Naive B cell (primary cell): ENCODE measurements at regions not wholly inside any gene's neighbourhood (a gene's known extent, or its start where the extent isn't known, plus 50 kb on each side); places are given as distances from the start of the nearest gene placed in this dataset.

Source experiments
- ATAC-seq, 2 donors: fragments of 150-1000 bp; cut with Tn5 transposase; 2 replicates each; pipeline ENCODE4 v1.10.0; 2021; ENCODE audit warnings: low read depth in 2 of 2, mild to moderate bottlenecking in 2 of 2, moderate library complexity in 2 of 2
- DNase-seq: peaks from one replicate; pipeline ENCODE4 v3.0.0; 2022
- H3K27ac Mint-ChIP-seq, 6 donors: one replicate each; pipeline ENCODE4 v1.8.0; 2020 to 2022; ENCODE audit warnings: mild to moderate bottlenecking in 6 of 6, mixed read lengths in 6 of 6, moderate library complexity in 5 of 6, inconsistent platforms in 2 of 6
- H3K27me3 Mint-ChIP-seq, 3 donors: one replicate each; pipeline ENCODE4 v1.8.0; 2021 to 2022; ENCODE audit warnings: mixed read lengths in 3 of 3, mild to moderate bottlenecking in 1 of 3
- H3K36me3 Mint-ChIP-seq, 2 donors: one replicate each; pipeline ENCODE4 v1.8.0; 2020 to 2022; ENCODE audit warnings: mixed read lengths in 2 of 2, inconsistent platforms in 1 of 2, mild to moderate bottlenecking in 1 of 2
- H3K4me1 Mint-ChIP-seq, 3 donors: one replicate each; pipeline ENCODE4 v1.8.0; 2020 to 2022; ENCODE audit warnings: mixed read lengths in 3 of 3, inconsistent platforms in 1 of 3, mild to moderate bottlenecking in 1 of 3, moderate library complexity in 1 of 3
- H3K4me3 Mint-ChIP-seq, 8 donors: one replicate each; pipeline ENCODE4 v1.8.0; 2020 to 2022; ENCODE audit warnings: mild to moderate bottlenecking in 8 of 8, mixed read lengths in 8 of 8, moderate library complexity in 8 of 8, inconsistent platforms in 2 of 8
- H3K9me3 Mint-ChIP-seq, 7 donors: one replicate each; pipeline ENCODE4 v1.8.0; 2020 to 2022; ENCODE audit warnings: mixed read lengths in 7 of 7, mild to moderate bottlenecking in 5 of 7, inconsistent platforms in 2 of 7, moderate library complexity in 1 of 7

GRCh38 chr14:98888927-98889835 is 382.8 kb downstream of the BCL11B start:
- no peak overlapping the region for H3K4me3 Mint-ChIP-seq

GRCh38 chr14:98889836-98890185 is 382.2 kb downstream of the BCL11B start:
- Mint-ChIP-seq H3K9me3 (peaks cover 0 to 22% (median 5%) of the 10 kb centered on the region in 7 donors), H3K4me1 (no peaks in the 10 kb centered on the region), H3K4me3 (no peak overlapping the region), H3K36me3 (peaks cover 0 to 7% of the 10 kb centered on the region in 2 donors), H3K27me3 (no peaks in the 10 kb centered on the region), H3K27ac (no peak overlapping the region)
- ATAC-seq, result no peak
- no peak for DNase-seq

More at GRCh38 chr14:98888927-98889835, 382.8 kb downstream of the BCL11B start:
- Mint-ChIP-seq H3K4me1 (no peaks in the 10 kb centered on the region), H3K36me3 (peaks cover 0 to 7% of the 10 kb centered on the region in 2 donors), H3K9me3 (peaks cover 0 to 19% (median 5%) of the 10 kb centered on the region in 7 donors), H3K27me3 (no peaks in the 10 kb centered on the region), H3K27ac (peak overlapping the region in 1 of 6 donors; percentile 86)
- DNase-seq, result no peak
- no peak for ATAC-seq

- peaks cover 0 to 19% (median 5%) of the 10 kb centered on the region in 7 donors for H3K9me3 Mint-ChIP-seq
- H3K27ac Mint-ChIP-seq, result no peak overlapping the region
- DNase-seq (no peak), ATAC-seq (no peak)
- H3K36me3 Mint-ChIP-seq, result peaks cover 0 to 7% of the 10 kb centered on the region in 2 donors
- no peak overlapping the region for H3K4me3 Mint-ChIP-seq
- no peaks in the 10 kb centered on the region for H3K4me1 Mint-ChIP-seq
- no peaks in the 10 kb centered on the region for H3K27me3 Mint-ChIP-seq
Observed at GRCh38 chr14:98890556-98891340, 381.2 kb downstream of the BCL11B start.

- Mint-ChIP-seq H3K4me3 (peak overlapping the region in 1 of 8 donors; percentile 32), H3K36me3 (no peaks in the 10 kb centered on the region), H3K9me3 (peaks cover 4 to 15% (median 9%) of the 10 kb centered on the region in 7 donors), H3K27ac (no peak overlapping the region), H3K27me3 (no peaks in the 10 kb centered on the region), H3K4me1 (no peaks in the 10 kb centered on the region)
- ATAC-seq, result no peak
- no peak for DNase-seq
Observed at GRCh38 chr14:98893675-98894074, 378.3 kb downstream of the BCL11B start.

- no peak overlapping the region for H3K4me3 Mint-ChIP-seq
- H3K4me1 Mint-ChIP-seq, result no peaks in the 10 kb centered on the region
- peaks cover 1 to 15% (median 9%) of the 10 kb centered on the region in 7 donors for H3K9me3 Mint-ChIP-seq
- no peaks in the 10 kb centered on the region for H3K27me3 Mint-ChIP-seq
- DNase-seq, result no peak
- no peaks in the 10 kb centered on the region for H3K36me3 Mint-ChIP-seq
- no peak for ATAC-seq
- no peak overlapping the region for H3K27ac Mint-ChIP-seq
Observed at GRCh38 chr14:98894600-98894999, 377.4 kb downstream of the BCL11B start.

- no peak for ATAC-seq
- Mint-ChIP-seq H3K9me3 (peaks cover 0 to 20% (median 9%) of the 10 kb centered on the region in 7 donors), H3K36me3 (no peaks in the 10 kb centered on the region)
Observed at GRCh38 chr14:98896449-98896848, 375.5 kb downstream of the BCL11B start.

GRCh38 chr14:98897605-98898309 is 374.2 kb downstream of the BCL11B start:
- H3K4me3 Mint-ChIP-seq, result no peak overlapping the region
- H3K36me3 Mint-ChIP-seq, result no peaks in the 10 kb centered on the region
- H3K9me3 Mint-ChIP-seq, result peaks cover 0 to 25% (median 7%) of the 10 kb centered on the region in 7 donors
- ATAC-seq (no peak), DNase-seq (no peak)
- no peaks in the 10 kb centered on the region for H3K4me1 Mint-ChIP-seq
- H3K27ac Mint-ChIP-seq, result no peak overlapping the region
- no peaks in the 10 kb centered on the region for H3K27me3 Mint-ChIP-seq

More at GRCh38 chr14:98896449-98896848, 375.5 kb downstream of the BCL11B start:
- no peak overlapping the region for H3K27ac Mint-ChIP-seq
- no peak for DNase-seq
- H3K4me3 Mint-ChIP-seq, result no peak overlapping the region
- no peaks in the 10 kb centered on the region for H3K4me1 Mint-ChIP-seq
- H3K27me3 Mint-ChIP-seq, result no peaks in the 10 kb centered on the region

GRCh38 chr14:98899441-98899840 is 372.6 kb downstream of the BCL11B start:
- DNase-seq, result no peak
- Mint-ChIP-seq H3K9me3 (peaks cover 0 to 25% (median 7%) of the 10 kb centered on the region in 7 donors), H3K4me1 (no peaks in the 10 kb centered on the region), H3K27ac (no peak overlapping the region), H3K36me3 (no peaks in the 10 kb centered on the region), H3K27me3 (no peaks in the 10 kb centered on the region), H3K4me3 (no peak overlapping the region)
- no peak for ATAC-seq

GRCh38 chr14:98900236-98900635 is 371.8 kb downstream of the BCL11B start:
- Mint-ChIP-seq H3K36me3 (no peaks in the 10 kb centered on the region), H3K4me3 (no peak overlapping the region), H3K27ac (no peak overlapping the region), H3K27me3 (no peaks in the 10 kb centered on the region), H3K9me3 (peaks cover 0 to 25% (median 7%) of the 10 kb centered on the region in 7 donors), H3K4me1 (no peaks in the 10 kb centered on the region)
- DNase-seq (no peak), ATAC-seq (no peak)

- H3K9me3 Mint-ChIP-seq, result peaks cover 0 to 25% (median 7%) of the 10 kb centered on the region in 7 donors
- no peak overlapping the region for H3K4me3 Mint-ChIP-seq
- DNase-seq (no peak), ATAC-seq (no peak)
- no peaks in the 10 kb centered on the region for H3K27me3 Mint-ChIP-seq
- no peak overlapping the region for H3K27ac Mint-ChIP-seq
- no peaks in the 10 kb centered on the region for H3K4me1 Mint-ChIP-seq
- no peaks in the 10 kb centered on the region for H3K36me3 Mint-ChIP-seq
Observed at GRCh38 chr14:98900798-98901197, 371.2 kb downstream of the BCL11B start.

GRCh38 chr14:98901511-98902205 is 370.3 kb downstream of the BCL11B start:
- no peak for DNase-seq
- Mint-ChIP-seq H3K36me3 (no peaks in the 10 kb centered on the region), H3K4me1 (no peaks in the 10 kb centered on the region), H3K27me3 (no peaks in the 10 kb centered on the region), H3K4me3 (no peak overlapping the region), H3K27ac (peak overlapping the region in 2 of 6 donors; percentile 36 to 72), H3K9me3 (peaks cover 0 to 24% (median 7%) of the 10 kb centered on the region in 7 donors)
- ATAC-seq, result no peak

GRCh38 chr14:98903371-98903770 is 368.6 kb downstream of the BCL11B start:
- Mint-ChIP-seq H3K27ac (no peak overlapping the region), H3K9me3 (peaks cover 0 to 11% (median 2%) of the 10 kb centered on the region in 7 donors), H3K36me3 (no peaks in the 10 kb centered on the region)

GRCh38 chr14:98904677-98905076 is 367.3 kb downstream of the BCL11B start:
- DNase-seq (no peak), ATAC-seq (no peak)
- peaks cover 0 to 11% (median 2%) of the 10 kb centered on the region in 7 donors for H3K9me3 Mint-ChIP-seq
- H3K27ac Mint-ChIP-seq, result no peak overlapping the region
- no peaks in the 10 kb centered on the region for H3K36me3 Mint-ChIP-seq
- no peaks in the 10 kb centered on the region for H3K27me3 Mint-ChIP-seq
- H3K4me1 Mint-ChIP-seq, result no peaks in the 10 kb centered on the region
- peak overlapping the region in 1 of 8 donors; percentile 40 for H3K4me3 Mint-ChIP-seq

More at GRCh38 chr14:98903371-98903770, 368.6 kb downstream of the BCL11B start:
- Mint-ChIP-seq H3K4me1 (no peaks in the 10 kb centered on the region), H3K4me3 (no peak overlapping the region), H3K27me3 (no peaks in the 10 kb centered on the region)
- DNase-seq (no peak), ATAC-seq (no peak)
